ENCODE measurements at regions not wholly inside any gene's neighbourhood (a gene's known extent, or its start where the extent isn't known, plus 50 kb on each side); places are given as distances from the start of the nearest gene placed in this dataset.

DNA sequence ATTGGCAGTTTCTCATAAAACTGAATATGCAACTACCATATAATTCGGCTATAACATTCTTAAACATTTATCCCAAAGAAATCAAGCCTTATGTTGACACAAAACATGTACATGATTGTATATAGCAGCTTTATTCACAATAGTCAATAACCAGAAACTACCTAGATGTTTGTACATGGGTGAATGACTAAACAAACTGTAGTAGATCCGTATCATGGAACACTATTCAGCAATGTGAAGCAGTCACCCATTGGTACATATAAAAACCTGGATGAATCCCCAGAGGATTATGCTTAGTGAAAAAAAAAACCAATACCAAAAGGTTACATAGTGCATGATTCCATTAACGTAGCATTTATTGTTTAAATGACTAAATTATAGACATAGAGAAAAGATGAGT, 471.7 kb upstream of the KLHL1 start:
- Histone ChIP-seq H3K9me3 (no peaks in the 10 kb centered on the region), H3K4me3 (no peak overlapping the region), H3K36me3 (no peaks in the 10 kb centered on the region), H3K4me1 (no peaks in the 10 kb centered on the region), H3K27ac (no peak overlapping the region), H3K27me3 (ENCODE audit: low read depth) (no peaks in the 10 kb centered on the region)
- intact Hi-C loops (cut with DNase I) = no loop called here
- ATAC-seq (no peak), DNase-seq (no peak)
- TF ChIP-seq, protein P1, sequence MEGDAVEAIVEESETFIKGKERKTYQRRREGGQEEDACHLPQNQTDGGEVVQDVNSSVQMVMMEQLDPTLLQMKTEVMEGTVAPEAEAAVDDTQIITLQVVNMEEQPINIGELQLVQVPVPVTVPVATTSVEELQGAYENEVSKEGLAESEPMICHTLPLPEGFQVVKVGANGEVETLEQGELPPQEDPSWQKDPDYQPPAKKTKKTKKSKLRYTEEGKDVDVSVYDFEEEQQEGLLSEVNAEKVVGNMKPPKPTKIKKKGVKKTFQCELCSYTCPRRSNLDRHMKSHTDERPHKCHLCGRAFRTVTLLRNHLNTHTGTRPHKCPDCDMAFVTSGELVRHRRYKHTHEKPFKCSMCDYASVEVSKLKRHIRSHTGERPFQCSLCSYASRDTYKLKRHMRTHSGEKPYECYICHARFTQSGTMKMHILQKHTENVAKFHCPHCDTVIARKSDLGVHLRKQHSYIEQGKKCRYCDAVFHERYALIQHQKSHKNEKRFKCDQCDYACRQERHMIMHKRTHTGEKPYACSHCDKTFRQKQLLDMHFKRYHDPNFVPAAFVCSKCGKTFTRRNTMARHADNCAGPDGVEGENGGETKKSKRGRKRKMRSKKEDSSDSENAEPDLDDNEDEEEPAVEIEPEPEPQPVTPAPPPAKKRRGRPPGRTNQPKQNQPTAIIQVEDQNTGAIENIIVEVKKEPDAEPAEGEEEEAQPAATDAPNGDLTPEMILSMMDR (IDR thresholded peaks at IDR 0.05) = no peak

DNA sequence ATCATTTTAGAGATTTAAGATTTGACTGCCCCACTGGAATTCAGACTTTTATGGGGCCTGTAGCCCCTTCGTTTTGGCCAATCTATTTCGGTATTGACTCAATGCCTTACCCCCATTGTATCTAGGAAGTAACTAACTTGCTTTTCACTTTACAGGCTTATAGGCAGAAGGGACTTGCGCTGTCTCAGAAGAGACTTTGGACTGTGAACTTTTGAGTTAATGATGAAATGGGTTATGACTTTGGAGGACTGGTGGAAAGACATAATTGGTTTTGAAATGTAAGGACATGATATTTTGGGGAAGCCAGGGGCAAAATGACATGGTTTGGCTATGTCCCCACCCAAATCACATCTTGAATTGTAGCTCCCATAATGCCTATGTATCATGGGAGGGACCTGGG, 463.0 kb upstream of the KLHL1 start:
- intact Hi-C loops (cut with DNase I) = no loop called here
- no peak for DNase-seq
- no peak for ATAC-seq
- TF ChIP-seq, protein P1 (IDR thresholded peaks at IDR 0.05) = no peak
- no peaks in the 10 kb centered on the region for H3K9me3 ChIP-seq
- no peak overlapping the region for H3K4me3 ChIP-seq
- H3K4me1 ChIP-seq = no peaks in the 10 kb centered on the region
- H3K27ac ChIP-seq = no peak overlapping the region
- H3K27me3 ChIP-seq (ENCODE audit: low read depth) = no peaks in the 10 kb centered on the region
- H3K36me3 ChIP-seq = no peaks in the 10 kb centered on the region

DNA sequence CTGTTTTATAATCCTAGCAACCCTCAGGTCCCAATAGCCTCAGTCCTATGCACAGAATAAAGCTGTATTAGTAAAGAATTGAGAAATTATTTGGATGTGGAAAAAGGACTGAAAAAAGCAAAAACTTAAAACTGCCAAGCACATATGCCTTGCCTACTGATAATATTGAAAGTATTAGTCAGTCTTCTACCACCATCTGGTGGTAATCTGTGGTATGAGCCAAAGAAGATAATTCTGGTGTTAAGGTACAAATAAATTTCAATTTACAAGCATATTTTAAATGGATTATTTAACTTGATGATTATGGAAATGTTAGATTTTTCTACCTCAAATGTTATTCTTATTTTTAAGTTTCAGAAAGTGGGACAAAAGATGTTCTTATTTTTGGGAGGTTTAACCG, 460.3 kb upstream of the KLHL1 start:
- intact Hi-C loops (cut with DNase I) = no loop called here
- H3K27me3 ChIP-seq (ENCODE audit: low read depth) = no peaks in the 10 kb centered on the region
- no peak for ATAC-seq
- no peak for DNase-seq
- no peaks in the 10 kb centered on the region for H3K36me3 ChIP-seq
- H3K9me3 ChIP-seq = no peaks in the 10 kb centered on the region
- H3K27ac ChIP-seq = no peak overlapping the region
- TF ChIP-seq, protein P1 (IDR thresholded peaks at IDR 0.05) = peak; percentile 51
- H3K4me3 ChIP-seq = no peak overlapping the region
- H3K4me1 ChIP-seq = no peaks in the 10 kb centered on the region

GRCh38 chr13:70544706-70545105, 436.5 kb upstream of the KLHL1 start:
- DNase-seq (no peak), ATAC-seq (no peak)
- H3K27ac ChIP-seq = no peak overlapping the region
- no peaks in the 10 kb centered on the region for H3K4me1 ChIP-seq
- intact Hi-C loops (cut with DNase I) = no loop called here
- TF ChIP-seq, protein P1 (IDR thresholded peaks at IDR 0.05) = no peak
- H3K4me3 ChIP-seq = no peak overlapping the region
- H3K27me3 ChIP-seq (ENCODE audit: low read depth) = no peaks in the 10 kb centered on the region
- no peaks in the 10 kb centered on the region for H3K9me3 ChIP-seq
- H3K36me3 ChIP-seq = no peaks in the 10 kb centered on the region

DNA sequence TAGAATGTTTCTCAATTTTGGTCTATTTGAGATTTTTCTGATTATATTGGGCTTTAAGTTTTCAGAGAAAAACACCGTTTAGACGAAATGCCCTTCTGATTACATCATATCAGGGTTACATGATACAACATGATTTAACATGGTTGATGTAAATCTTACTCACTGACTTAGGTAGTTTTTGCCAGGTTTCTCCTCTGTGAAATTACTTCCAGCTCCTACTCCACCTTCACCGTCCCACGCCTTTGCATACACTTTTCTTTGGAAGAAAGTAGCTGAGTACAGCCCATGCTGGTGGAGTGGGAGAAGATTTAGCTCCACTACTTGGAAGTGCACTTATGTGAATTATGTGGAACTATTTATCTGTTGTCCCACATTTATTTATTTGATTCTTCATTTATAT, 433.2 kb upstream of the KLHL1 start:
- DNase-seq (no peak), ATAC-seq (no peak)
- no peak overlapping the region for H3K4me3 ChIP-seq
- H3K36me3 ChIP-seq = no peaks in the 10 kb centered on the region
- no peaks in the 10 kb centered on the region for H3K27me3 ChIP-seq (ENCODE audit: low read depth)
- TF ChIP-seq, protein P1 (IDR thresholded peaks at IDR 0.05) = no peak
- no peak overlapping the region for H3K27ac ChIP-seq
- no peaks in the 10 kb centered on the region for H3K9me3 ChIP-seq
- no peaks in the 10 kb centered on the region for H3K4me1 ChIP-seq
- intact Hi-C loops (cut with DNase I) = no loop called here

DNA sequence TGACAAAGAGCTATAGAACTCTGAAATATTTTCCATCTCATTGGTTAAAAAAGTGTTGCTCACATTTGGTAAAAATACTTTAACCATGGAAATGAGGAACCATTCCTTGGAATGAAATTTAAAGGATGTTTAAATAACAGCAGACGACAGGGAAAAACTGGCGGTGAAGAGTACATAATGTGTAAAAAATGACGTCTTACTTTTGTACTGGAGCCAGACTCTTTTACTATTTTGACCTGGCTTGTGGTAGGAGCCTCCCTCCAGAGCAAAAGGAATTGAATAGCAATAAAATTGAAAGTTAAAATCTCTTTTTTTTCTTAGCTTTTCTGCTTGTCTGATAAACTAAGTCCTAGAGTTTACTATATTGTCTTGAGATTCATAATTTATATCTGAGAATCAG, 426.2 kb upstream of the KLHL1 start:
- Histone ChIP-seq H3K4me1 (no peaks in the 10 kb centered on the region), H3K4me3 (no peak overlapping the region), H3K27ac (no peak overlapping the region), H3K27me3 (ENCODE audit: low read depth) (no peaks in the 10 kb centered on the region), H3K9me3 (no peaks in the 10 kb centered on the region), H3K36me3 (no peaks in the 10 kb centered on the region)
- TF ChIP-seq, protein P1 (IDR thresholded peaks at IDR 0.05) = no peak
- intact Hi-C loops (cut with DNase I) = no loop called here
- no peak for DNase-seq
- no peak for ATAC-seq
